CD4-positive, alpha-beta T cell (primary cell): ENCODE measurements at regions not wholly inside any gene's neighbourhood (a gene's known extent, or its start where the extent isn't known, plus 50 kb on each side); places are given as distances from the start of the nearest gene placed in this dataset.

Experiments
- ATAC-seq: fragments of 200-7000 bp; cut with Tn5 transposase; one replicate; pipeline ENCODE4 v1.10.0; 2022; ENCODE audit warnings: mild to moderate bottlenecking; ENCODE audit not compliant: poor library complexity
- CTCF ChIA-PET: fragments of 350-600 bp; sonication (Branson Sonifier 250); formaldehyde crosslinking; loops from one replicate; lab custom pipeline; 2021; ENCODE audit warnings: antibody characterized with exemption, inconsistent platforms; lab: Charles Lee
- POLR2A ChIA-PET: fragments of 350-600 bp; sonication (Branson Sonifier 250); formaldehyde crosslinking; loops from one replicate; lab custom pipeline; 2021; ENCODE audit warnings: antibody characterized with exemption, inconsistent platforms; lab: Charles Lee
- DNase-seq, 14 experiments: peaks; one replicate each; pipeline ENCODE4 v3.0.0-alpha.2; 2013 to 2020; ENCODE audit warnings: mixed read lengths in 2 of 14
- H3K27ac ChIP-seq, 2 donors: one replicate each; pipeline versions ENCODE4 v1.5.1 to v1.7.0; 2013; ENCODE audit warnings: low read length in 2 of 2, low read depth in 1 of 2, mild to moderate bottlenecking in 1 of 2
- H3K27me3 ChIP-seq, 2 experiments: 1 replicate in 1 of 2; 2 replicates in 1 of 2; pipeline versions ENCODE4 v1.6.1 to v1.7.0; 2013; ENCODE audit warnings: low read length in 2 of 2, control low read depth in 1 of 2, mild to moderate bottlenecking in 1 of 2, moderate library complexity in 1 of 2; ENCODE audit not compliant: insufficient read depth in 2 of 2, control insufficient read depth in 1 of 2
- H3K36me3 ChIP-seq: one replicate; pipeline ENCODE4 v1.6.1; 2013; ENCODE audit warnings: low read length, control low read depth; ENCODE audit not compliant: insufficient read depth
- H3K4me1 ChIP-seq: one replicate; pipeline ENCODE4 v1.6.1; 2013; ENCODE audit warnings: low read length, control low read depth; ENCODE audit not compliant: insufficient read depth
- H3K4me3 ChIP-seq: one replicate; pipeline ENCODE4 v1.5.1; 2013; ENCODE audit warnings: mild to moderate bottlenecking, low read length, moderate library complexity
- H3K9me3 ChIP-seq, 2 experiments: 1 replicate in 1 of 2; 2 replicates in 1 of 2; pipeline versions ENCODE4 v1.6.1 to v1.7.0; 2013; ENCODE audit warnings: low read length in 2 of 2, mild to moderate bottlenecking in 2 of 2, control low read depth in 1 of 2, moderate library complexity in 1 of 2; ENCODE audit not compliant: control insufficient read depth in 1 of 2, insufficient read depth in 1 of 2
- H3K27ac Mint-ChIP-seq: one replicate; pipeline ENCODE4 v1.8.0; 2020; ENCODE audit warnings: mixed read lengths
- H3K27me3 Mint-ChIP-seq: one replicate; pipeline ENCODE4 v1.8.0; 2021; ENCODE audit warnings: mixed read lengths
- H3K36me3 Mint-ChIP-seq: one replicate; pipeline ENCODE4 v1.8.0; 2021; ENCODE audit warnings: low read depth, mixed read lengths
- H3K4me1 Mint-ChIP-seq: one replicate; pipeline ENCODE4 v1.8.0; 2021; ENCODE audit warnings: low read depth, mixed read lengths
- H3K4me3 Mint-ChIP-seq: one replicate; pipeline ENCODE4 v1.8.0; 2020; ENCODE audit warnings: mild to moderate bottlenecking, mixed read lengths
- H3K9me3 Mint-ChIP-seq: one replicate; pipeline ENCODE4 v1.8.0; 2020; ENCODE audit warnings: mixed read lengths
- intact Hi-C, 2 experiments: fragments of 100-400 bp; cut with DNase I in 1 of 2; cut with micrococcal nuclease in 1 of 2; formaldehyde crosslinking; loops; one replicate each; pipeline versions ENCODE4 v1.15.1 to v1.9.0; 2023 to 2025; cut with DNase I, micrococcal nuclease
- TF ChIP-seq, protein P1 (sequence below): fragments of 200-600 bp; IDR thresholded peaks from one replicate; pipeline ENCODE4 v1.8.0; 2022; ENCODE audit warnings: antibody characterized with exemption, mild to moderate bottlenecking

DNA sequence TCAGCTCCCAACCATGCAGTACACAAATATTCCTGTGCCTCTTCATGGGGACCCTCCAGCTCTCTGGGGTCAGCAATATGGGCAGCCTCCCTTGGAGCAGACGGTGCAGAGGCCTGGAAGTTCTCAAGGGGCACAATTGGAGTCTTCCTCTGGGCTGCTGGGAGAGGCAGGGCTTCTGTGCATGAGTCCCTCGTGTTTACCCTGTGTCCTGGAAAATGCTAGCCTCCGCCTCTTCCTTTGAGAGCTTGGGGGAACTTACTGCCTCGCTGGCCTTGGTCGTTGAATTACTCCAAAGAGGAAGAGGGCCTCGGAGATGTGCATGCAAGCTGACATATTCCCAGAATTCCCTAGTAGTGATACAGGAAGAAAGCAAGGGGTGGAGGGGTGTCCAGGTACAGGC is 284.4 kb upstream of the IGF1R start:
- H3K27ac ChIP-seq, result no peak overlapping the region
- H3K27me3 Mint-ChIP-seq, result peaks cover 4% of the 10 kb centered on the region
- no peaks in the 10 kb centered on the region for H3K9me3 ChIP-seq
- TF ChIP-seq, protein P1, sequence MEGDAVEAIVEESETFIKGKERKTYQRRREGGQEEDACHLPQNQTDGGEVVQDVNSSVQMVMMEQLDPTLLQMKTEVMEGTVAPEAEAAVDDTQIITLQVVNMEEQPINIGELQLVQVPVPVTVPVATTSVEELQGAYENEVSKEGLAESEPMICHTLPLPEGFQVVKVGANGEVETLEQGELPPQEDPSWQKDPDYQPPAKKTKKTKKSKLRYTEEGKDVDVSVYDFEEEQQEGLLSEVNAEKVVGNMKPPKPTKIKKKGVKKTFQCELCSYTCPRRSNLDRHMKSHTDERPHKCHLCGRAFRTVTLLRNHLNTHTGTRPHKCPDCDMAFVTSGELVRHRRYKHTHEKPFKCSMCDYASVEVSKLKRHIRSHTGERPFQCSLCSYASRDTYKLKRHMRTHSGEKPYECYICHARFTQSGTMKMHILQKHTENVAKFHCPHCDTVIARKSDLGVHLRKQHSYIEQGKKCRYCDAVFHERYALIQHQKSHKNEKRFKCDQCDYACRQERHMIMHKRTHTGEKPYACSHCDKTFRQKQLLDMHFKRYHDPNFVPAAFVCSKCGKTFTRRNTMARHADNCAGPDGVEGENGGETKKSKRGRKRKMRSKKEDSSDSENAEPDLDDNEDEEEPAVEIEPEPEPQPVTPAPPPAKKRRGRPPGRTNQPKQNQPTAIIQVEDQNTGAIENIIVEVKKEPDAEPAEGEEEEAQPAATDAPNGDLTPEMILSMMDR, result no peak
- CTCF ChIA-PET, result no interaction called here
- H3K4me3 Mint-ChIP-seq, result no peak overlapping the region
- H3K27ac Mint-ChIP-seq, result no peak overlapping the region
- peaks cover 0 to 2% of the 10 kb centered on the region in 2 experiments for H3K27me3 ChIP-seq
- H3K36me3 Mint-ChIP-seq, result no peaks in the 10 kb centered on the region
- no peaks in the 10 kb centered on the region for H3K4me1 ChIP-seq
- intact Hi-C loops, result no loop called here
- no peaks in the 10 kb centered on the region for H3K36me3 ChIP-seq
- no peaks in the 10 kb centered on the region for H3K4me1 Mint-ChIP-seq
- H3K4me3 ChIP-seq, result no peak overlapping the region
- H3K9me3 Mint-ChIP-seq, result no peaks in the 10 kb centered on the region
- ATAC-seq (no peak), DNase-seq (no peak)
- POLR2A ChIA-PET, result no interaction called here

DNA sequence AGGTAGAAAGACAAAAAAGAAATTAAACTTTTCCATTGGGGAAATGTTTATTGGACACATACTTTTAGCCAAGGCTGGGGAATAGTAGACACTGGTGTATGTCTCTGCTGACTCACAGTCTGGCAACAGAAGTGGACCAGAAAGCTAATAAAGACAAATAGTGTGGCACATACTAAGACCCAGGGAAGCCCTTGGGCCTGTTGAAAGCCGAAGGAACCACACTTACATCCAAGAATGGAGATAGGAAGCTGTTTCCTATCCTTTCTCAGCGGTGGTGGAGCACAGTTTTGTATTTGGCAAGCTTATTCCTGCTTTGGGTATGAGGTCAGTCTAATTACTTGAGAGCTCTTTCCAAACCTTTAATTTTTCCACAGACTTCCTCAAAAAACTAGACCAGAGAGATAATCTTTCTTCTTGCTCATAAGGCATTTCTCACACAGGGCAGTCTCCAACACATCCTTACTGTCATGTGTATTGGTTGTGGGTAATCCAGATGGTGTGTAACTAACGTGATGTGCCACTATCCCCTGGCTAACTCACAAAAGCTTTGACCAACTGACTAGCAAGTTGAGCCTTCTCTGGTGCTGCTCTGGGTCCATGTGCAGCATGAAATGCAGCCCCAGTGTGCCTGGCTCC is 279.1 kb upstream of the IGF1R start:
- no peak overlapping the region for H3K27ac ChIP-seq
- TF ChIP-seq, protein P1, result no peak
- CTCF ChIA-PET, result no interaction called here

DNA sequence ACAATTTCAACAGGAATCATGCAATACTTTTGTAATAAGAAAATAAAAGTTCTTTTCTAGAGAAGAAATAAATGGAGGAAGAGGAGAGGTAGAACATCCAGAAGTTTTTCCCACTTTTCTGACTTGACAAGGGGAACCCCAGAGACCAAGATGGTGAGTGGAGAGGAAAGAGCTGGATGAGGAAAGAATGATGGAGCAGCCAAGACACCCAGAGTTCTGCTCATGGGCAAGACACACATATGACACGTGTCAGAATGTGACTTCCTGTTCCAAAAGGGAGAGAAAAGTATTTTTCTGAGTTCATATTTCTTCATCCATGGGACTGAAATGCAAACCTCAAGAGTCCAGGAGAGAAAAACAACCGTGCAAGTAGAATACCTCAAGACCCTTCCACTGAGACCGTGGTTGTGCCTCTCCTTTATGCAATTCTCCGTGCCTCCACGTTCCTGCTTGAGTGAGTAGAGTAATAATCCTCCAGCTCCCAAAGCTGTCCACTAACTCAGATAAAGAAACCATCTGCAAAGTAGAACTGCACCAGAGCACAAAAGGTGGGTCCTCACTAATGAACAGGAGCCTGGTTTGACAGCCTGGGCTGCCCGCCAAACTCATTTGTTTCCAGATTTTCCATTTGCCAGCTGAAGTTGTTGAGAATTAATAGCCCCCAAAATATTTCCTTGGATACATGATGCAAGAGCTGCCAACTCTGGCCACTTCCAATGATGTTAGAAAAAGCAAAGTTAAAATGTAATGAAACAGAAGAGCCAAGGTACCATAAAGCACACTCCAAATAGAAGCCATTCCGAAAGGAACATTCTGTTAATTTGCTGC is 272.6 kb upstream of the IGF1R start:
- ChIA-PET POLR2A (no interaction called here), CTCF (no interaction called here)
- no peaks in the 10 kb centered on the region for H3K4me1 Mint-ChIP-seq
- H3K27ac ChIP-seq, result no peak overlapping the region
- no peaks in the 10 kb centered on the region for H3K4me1 ChIP-seq
- H3K27me3 ChIP-seq, result no peaks in the 10 kb centered on the region
- ATAC-seq (no peak), DNase-seq (no peak)
- TF ChIP-seq, protein P1, result no peak
- intact Hi-C loops, result no loop called here
- H3K27me3 Mint-ChIP-seq, result peaks cover 23% of the 10 kb centered on the region
- peaks cover 4% of the 10 kb centered on the region for H3K9me3 Mint-ChIP-seq
- H3K4me3 ChIP-seq, result no peak overlapping the region
- no peaks in the 10 kb centered on the region for H3K9me3 ChIP-seq
- no peak overlapping the region for H3K27ac Mint-ChIP-seq
- H3K36me3 Mint-ChIP-seq, result no peaks in the 10 kb centered on the region
- no peak overlapping the region for H3K4me3 Mint-ChIP-seq
- no peaks in the 10 kb centered on the region for H3K36me3 ChIP-seq

More for the DNA sequence above, 279.1 kb upstream of the IGF1R start:
- Mint-ChIP-seq H3K36me3 (no peaks in the 10 kb centered on the region), H3K27ac (no peak overlapping the region), H3K9me3 (no peaks in the 10 kb centered on the region), H3K4me1 (no peaks in the 10 kb centered on the region), H3K4me3 (no peak overlapping the region), H3K27me3 (peaks cover 21% of the 10 kb centered on the region)
- Histone ChIP-seq H3K36me3 (no peaks in the 10 kb centered on the region), H3K27me3 (no peaks in the 10 kb centered on the region), H3K9me3 (no peaks in the 10 kb centered on the region), H3K4me3 (no peak overlapping the region), H3K4me1 (no peaks in the 10 kb centered on the region)
- intact Hi-C loops, result no loop called here
- POLR2A ChIA-PET, result no interaction called here
- DNase-seq, result no peak
- no peak for ATAC-seq
